AG09319 (cell line): ENCODE measurements at regions not wholly inside any gene's neighbourhood (a gene's known extent, or its start where the extent isn't known, plus 50 kb on each side); places are given as distances from the start of the nearest gene placed in this dataset.

Experiments
- DNase-seq: peaks from one replicate; pipeline ENCODE4 v3.0.0-alpha.2; 2010; ENCODE audit warnings: low read depth; ENCODE audit errors: extremely low read depth
- CTCF ChIP-seq: IDR thresholded peaks from 2 replicates; pipeline ENCODE4 v1.5.1; 2011; ENCODE audit warnings: low read depth, mild to moderate bottlenecking, inconsistent platforms, low read length, moderate library complexity

- DNase-seq, result no peak
- TF ChIP-seq CTCF, result no peak
These were observed 1123.7 kb upstream of the CADM2 start for GRCh38 chr3:83835040-83835439.

- TF ChIP-seq CTCF, result no peak
- DNase-seq, result no peak
These were observed 1116.3 kb upstream of the CADM2 start for GRCh38 chr3:83842511-83842910.

GRCh38 chr3:83843716-83844115, 1115.1 kb upstream of the CADM2 start:
- DNase-seq, result no peak
- no peak for TF ChIP-seq CTCF

- no peak for TF ChIP-seq CTCF
- DNase-seq, result no peak
These were observed 1109.6 kb upstream of the CADM2 start for GRCh38 chr3:83849106-83849730.

- no peak for TF ChIP-seq CTCF
- no peak for DNase-seq
These were observed 1095.4 kb upstream of the CADM2 start for GRCh38 chr3:83863380-83863779.

GRCh38 chr3:83868909-83869567, 1089.8 kb upstream of the CADM2 start:
- TF ChIP-seq CTCF, result no peak
- DNase-seq, result no peak

GRCh38 chr3:83873550-83873949, 1085.2 kb upstream of the CADM2 start:
- no peak for DNase-seq
- no peak for TF ChIP-seq CTCF
